ENCODE measurements at regions not wholly inside any gene's neighbourhood (a gene's known extent, or its start where the extent isn't known, plus 50 kb on each side); places are given as distances from the start of the nearest gene placed in this dataset.

GRCh38 chr9:134276453-134277245, 49.6 kb upstream of the RXRA start:
- ATAC-seq = no peak
